GM18867 (cell line): ENCODE measurements at regions not wholly inside any gene's neighbourhood (a gene's known extent, or its start where the extent isn't known, plus 50 kb on each side); places are given as distances from the start of the nearest gene placed in this dataset.

Experiments used
- ATAC-seq: cut with Tn5 transposase; IDR thresholded peaks from one replicate; pipeline ENCODE4 v1.9.1; 2021; ENCODE audit warnings: mild to moderate bottlenecking, moderate library complexity; ENCODE audit not compliant: unreplicated experiment

- no peak for ATAC-seq
Observed at GRCh38 chr6:56005426-56005825, 130.0 kb upstream of the BMP5 start.

- ATAC-seq: no peak
Observed at GRCh38 chr6:56004426-56004825, 129.0 kb upstream of the BMP5 start.

DNA sequence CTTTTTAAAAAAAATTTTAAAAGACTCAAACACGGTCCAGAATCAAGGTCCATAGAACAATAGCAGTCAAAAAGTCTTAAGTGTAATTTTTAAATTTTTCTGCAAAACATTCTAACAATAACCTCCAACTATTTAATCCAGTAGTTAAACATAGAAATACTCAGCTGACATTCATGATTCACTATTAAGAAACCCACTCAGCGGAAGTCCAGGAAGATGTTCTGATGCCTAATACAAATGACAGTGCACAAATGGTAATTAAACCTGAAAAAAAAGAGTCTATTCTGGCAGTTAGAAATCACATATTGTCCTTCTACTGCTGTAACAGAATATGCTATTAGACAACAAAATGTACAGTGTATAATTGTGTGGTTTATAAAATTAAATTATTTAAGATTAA is 128.2 kb upstream of the BMP5 start:
- ATAC-seq: no peak

- ATAC-seq: no peak
Observed at GRCh38 chr6:56002336-56002735, 126.9 kb upstream of the BMP5 start.

DNA sequence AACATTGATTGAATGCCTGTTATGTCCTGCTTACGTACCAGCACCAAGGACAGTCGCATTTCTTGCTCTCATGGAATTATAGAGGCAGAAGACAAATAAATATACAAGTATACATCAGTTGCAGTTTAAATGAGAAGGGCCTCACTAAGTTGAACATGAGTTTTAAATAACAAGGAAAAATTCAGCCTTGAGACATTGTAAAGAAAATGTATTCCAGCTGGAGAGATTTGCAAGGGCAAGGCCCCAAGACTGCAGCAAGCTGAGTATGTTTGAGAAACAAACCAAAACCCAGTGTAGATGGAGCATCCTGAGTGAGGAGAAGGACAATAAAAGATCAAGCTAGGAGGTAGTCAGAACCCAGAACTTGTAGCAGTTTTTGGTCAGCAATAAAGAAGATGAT is 123.2 kb upstream of the BMP5 start:
- no peak for ATAC-seq

- ATAC-seq: no peak
Observed at GRCh38 chr6:55997223-55997874, 122.0 kb upstream of the BMP5 start.

- ATAC-seq: no peak
Observed at GRCh38 chr6:55994531-55994930, 119.1 kb upstream of the BMP5 start.

DNA sequence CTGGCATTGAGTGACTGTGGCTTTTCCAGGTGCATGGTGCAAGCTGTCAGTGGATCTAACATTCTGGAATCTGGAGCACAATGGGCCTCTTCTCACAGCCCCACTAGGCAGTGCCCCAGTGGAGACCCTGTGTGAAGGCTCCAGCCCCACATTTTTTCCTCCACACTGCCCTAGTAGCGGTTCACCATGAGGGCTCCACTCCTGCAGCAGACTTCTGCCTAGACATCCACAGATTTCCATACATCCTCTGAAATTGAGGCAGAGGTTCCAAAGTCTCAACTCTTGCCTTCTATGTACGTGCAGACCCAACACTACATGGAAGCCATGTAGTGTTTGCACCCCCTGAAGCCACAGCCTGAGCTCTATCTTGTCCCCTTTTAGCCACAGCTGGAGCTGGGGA is 118.0 kb upstream of the BMP5 start:
- no peak for ATAC-seq

DNA sequence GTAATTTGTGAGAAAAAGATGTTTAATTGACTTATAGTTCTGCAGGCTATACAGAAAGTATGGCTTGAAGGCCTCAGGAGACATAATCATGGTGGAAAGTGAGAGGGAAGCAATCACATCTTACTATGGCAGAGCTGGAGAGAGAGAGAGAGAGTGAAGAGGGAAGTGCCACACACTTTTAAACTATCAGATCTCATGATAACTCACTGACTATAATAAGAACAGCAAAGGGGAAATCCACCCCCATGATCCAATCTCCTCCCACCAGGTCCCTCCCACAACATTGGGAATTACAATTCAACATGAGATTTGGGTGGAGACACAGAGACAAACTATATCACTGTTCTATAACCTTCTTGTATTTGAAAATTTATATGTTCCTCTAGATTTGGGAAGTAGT is 117.2 kb upstream of the BMP5 start:
- no peak for ATAC-seq

- ATAC-seq: no peak
Observed at GRCh38 chr6:55985309-55985708, 109.9 kb upstream of the BMP5 start.

- ATAC-seq: no peak
Observed at GRCh38 chr6:55983861-55984260, 108.5 kb upstream of the BMP5 start.

- no peak for ATAC-seq
Observed at GRCh38 chr6:55981660-55982059, 106.3 kb upstream of the BMP5 start.

DNA sequence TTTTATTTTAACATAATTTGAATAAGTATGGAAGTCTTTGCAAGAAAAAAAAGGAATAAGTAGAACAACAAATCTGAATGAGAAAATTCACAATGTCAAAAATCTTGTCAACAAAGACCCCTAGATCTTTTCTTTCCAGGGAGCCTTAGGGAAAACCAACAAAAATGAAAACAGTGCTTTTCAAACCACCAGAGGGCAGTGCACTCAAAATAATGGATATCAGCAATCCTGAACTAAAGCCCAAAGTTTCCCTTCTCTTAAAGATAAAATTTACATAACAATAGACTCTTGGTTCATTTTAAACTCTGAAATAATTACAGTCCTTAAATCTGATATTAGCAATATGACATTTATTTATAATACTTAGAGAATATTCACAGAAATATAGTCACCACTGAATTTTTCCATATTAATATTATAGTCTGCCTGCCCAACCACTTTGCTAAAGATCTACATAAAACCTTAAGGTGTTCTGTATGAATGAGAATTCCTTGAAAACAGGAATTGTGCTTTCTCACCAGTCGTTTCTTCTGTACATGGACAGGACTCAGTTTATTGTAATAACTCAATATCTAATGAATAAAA is 105.3 kb upstream of the BMP5 start:
- peak; percentile 72 for ATAC-seq

DNA sequence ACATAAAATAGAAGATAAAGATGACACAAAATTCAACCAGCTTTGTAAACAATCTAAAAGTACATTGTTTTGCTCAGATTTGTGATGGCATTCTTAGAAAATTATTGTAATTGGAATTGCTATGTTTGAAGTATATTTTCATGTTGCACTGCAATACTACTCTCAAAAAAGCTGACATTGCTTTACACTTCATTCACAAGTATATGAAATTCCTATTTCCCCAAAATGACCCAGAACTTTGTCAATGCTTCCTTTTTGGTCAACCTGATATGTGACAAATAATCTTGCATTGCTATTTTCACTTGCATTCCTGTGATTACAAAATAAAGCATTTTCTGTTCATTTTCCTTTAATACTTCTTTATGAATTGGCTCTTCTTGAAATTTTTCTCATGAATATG is 104.1 kb upstream of the BMP5 start:
- ATAC-seq: no peak

- no peak for ATAC-seq
Observed at GRCh38 chr6:55977959-55978665, 102.7 kb upstream of the BMP5 start.

- ATAC-seq: no peak
Observed at GRCh38 chr6:55974688-55975087, 99.3 kb upstream of the BMP5 start.

DNA sequence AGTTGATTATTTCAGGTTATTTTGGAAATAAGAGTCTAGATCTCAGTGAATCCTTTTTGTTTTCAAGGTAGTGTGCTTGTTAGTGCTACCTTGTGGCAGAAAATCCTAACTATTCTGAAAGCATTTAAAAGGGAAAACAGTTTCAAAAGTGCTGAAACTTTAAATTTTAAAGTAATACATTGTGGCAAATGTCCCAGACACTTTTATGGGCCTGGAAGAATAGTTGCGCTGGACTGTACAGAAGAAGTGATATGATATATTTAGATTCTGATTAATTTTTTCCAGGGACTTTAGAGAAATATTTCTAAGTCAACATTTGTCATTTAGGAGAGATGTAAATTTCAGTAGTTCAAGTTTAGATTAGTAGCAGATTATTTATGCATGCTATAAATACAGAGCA is 96.7 kb upstream of the BMP5 start:
- ATAC-seq: no peak

- no peak for ATAC-seq
Observed at GRCh38 chr6:55969526-55969925, 94.1 kb upstream of the BMP5 start.

GRCh38 chr6:55968926-55969325 is 93.5 kb upstream of the BMP5 start:
- no peak for ATAC-seq

GRCh38 chr6:55964136-55964535 is 88.7 kb upstream of the BMP5 start:
- ATAC-seq: no peak

- no peak for ATAC-seq
Observed at GRCh38 chr6:55963301-55963700, 87.9 kb upstream of the BMP5 start.

DNA sequence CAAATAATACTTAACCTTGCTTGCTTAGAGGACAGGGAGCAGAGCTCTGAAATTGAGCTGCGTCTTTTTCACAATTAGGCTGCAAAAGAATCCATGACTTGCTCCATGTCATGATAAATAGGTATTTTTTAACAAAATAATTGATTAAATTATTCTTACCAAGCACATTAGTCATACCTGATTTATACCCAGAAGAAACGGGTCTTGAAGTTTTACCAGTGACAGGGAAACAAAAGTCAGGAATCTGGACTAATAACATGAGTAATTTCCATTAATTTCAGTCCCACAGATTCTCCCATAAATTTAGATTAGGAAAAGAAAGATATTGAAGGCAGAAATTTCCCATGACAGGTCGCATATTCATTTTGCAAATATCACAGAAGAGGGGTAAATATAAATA is 85.0 kb upstream of the BMP5 start:
- no peak for ATAC-seq
